GM23338 (cell line): ENCODE measurements at regions not wholly inside any gene's neighbourhood (a gene's known extent, or its start where the extent isn't known, plus 50 kb on each side); places are given as distances from the start of the nearest gene placed in this dataset.
A peak's percentile ranks its signal among the peaks of the same experiment; 100 is the strongest.

ENCODE experiments used
- ATAC-seq: fragments of 200-7000 bp; cut with Tn5 transposase; 3 replicates; pipeline ENCODE4 v1.9.1; 2020
- DNase-seq: peaks from one replicate; pipeline ENCODE4 v3.0.0-alpha.2; 2015; ENCODE audit warnings: low spot score
- H2AFZ ChIP-seq: fragments of 200-600 bp; sonication (generic); 2 replicates; pipeline ENCODE4 v1.8.0; 2016; ENCODE audit warnings: antibody characterized with exemption, mild to moderate bottlenecking, moderate library complexity
- H3F3A ChIP-seq: fragments of 200-600 bp; sonication (generic); replicated peaks from 2 replicates; pipeline ENCODE4 v1.8.0; 2017; ENCODE audit warnings: antibody characterized with exemption, mixed run types, low read depth
- H3K27ac ChIP-seq: fragments of 200-600 bp; sonication (generic); 2 replicates; pipeline ENCODE4 v1.6.1; 2016; ENCODE audit warnings: low read depth
- H3K27me3 ChIP-seq: fragments of 200-600 bp; sonication (generic); 2 replicates; pipeline ENCODE4 v1.8.0; 2016; ENCODE audit warnings: mild to moderate bottlenecking, mixed run types, moderate library complexity; ENCODE audit not compliant: insufficient read depth
- H3K36me3 ChIP-seq: fragments of 200-600 bp; sonication (generic); 2 replicates; pipeline ENCODE4 v1.8.0; 2016; ENCODE audit warnings: mild to moderate bottlenecking; ENCODE audit not compliant: insufficient read depth
- H3K4me1 ChIP-seq: fragments of 200-600 bp; sonication (generic); 2 replicates; pipeline ENCODE4 v1.8.0; 2016; ENCODE audit warnings: mild to moderate bottlenecking, moderate library complexity; ENCODE audit not compliant: insufficient read depth
- H3K4me2 ChIP-seq: fragments of 200-600 bp; sonication (generic); 2 replicates; pipeline ENCODE4 v1.7.1; 2017; ENCODE audit warnings: mixed run types
- H3K4me3 ChIP-seq: fragments of 200-600 bp; sonication (generic); 2 replicates; pipeline ENCODE4 v1.6.1; 2016; ENCODE audit warnings: mixed run types
- H3K79me2 ChIP-seq: fragments of 200-600 bp; sonication (generic); replicated peaks from 2 replicates; pipeline ENCODE4 v1.8.0; 2017; ENCODE audit warnings: mild to moderate bottlenecking; ENCODE audit not compliant: insufficient read depth
- H3K9me2 ChIP-seq: fragments of 200-600 bp; sonication (generic); 2 replicates; pipeline ENCODE4 v1.8.0; 2017; ENCODE audit not compliant: insufficient read depth
- H4K20me1 ChIP-seq: fragments of 200-600 bp; sonication (generic); replicated peaks from 2 replicates; pipeline ENCODE4 v1.8.0; 2017; ENCODE audit warnings: mild to moderate bottlenecking; ENCODE audit not compliant: insufficient read depth
- H3K27ac Mint-ChIP-seq: 2 replicates; pipeline ENCODE4 v1.8.0; 2020; ENCODE audit warnings: inconsistent platforms, mild to moderate bottlenecking, moderate library complexity, mixed read lengths
- H3K27me3 Mint-ChIP-seq: 3 replicates; pipeline ENCODE4 v1.8.0; 2022; ENCODE audit warnings: low read depth, mild to moderate bottlenecking, moderate library complexity, mixed read lengths, inconsistent platforms; ENCODE audit not compliant: insufficient read depth, poor library complexity
- H3K36me3 Mint-ChIP-seq: 3 replicates; pipeline ENCODE4 v1.8.0; 2021; ENCODE audit warnings: low read depth, mild to moderate bottlenecking, inconsistent platforms, moderate library complexity, mixed read lengths
- H3K4me1 Mint-ChIP-seq: 3 replicates; pipeline ENCODE4 v1.8.0; 2020; ENCODE audit warnings: mild to moderate bottlenecking, inconsistent platforms, mixed read lengths
- H3K4me3 Mint-ChIP-seq: 3 replicates; pipeline ENCODE4 v1.8.0; 2021; ENCODE audit warnings: moderate library complexity, mild to moderate bottlenecking, inconsistent platforms, mixed read lengths
- H3K9me3 Mint-ChIP-seq: 3 replicates; pipeline ENCODE4 v1.8.0; 2020; ENCODE audit warnings: moderate library complexity, mild to moderate bottlenecking, inconsistent platforms, mixed read lengths
- CREB1 ChIP-seq: fragments of 250-450 bp; sonication (Bioruptor Pico); IDR thresholded peaks from 2 replicates; pipeline ENCODE4 v1.5.0; 2020; ENCODE audit warnings: low read depth, mild to moderate bottlenecking, moderate library complexity
- EZH2 ChIP-seq: fragments of 200-600 bp; sonication (generic); IDR thresholded peaks from one replicate; pipeline ENCODE4 v1.8.0; 2017; ENCODE audit warnings: antibody characterized with exemption, mild to moderate bottlenecking, low read depth; ENCODE audit not compliant: unreplicated experiment
- EZH2phosphoT487 ChIP-seq: fragments of 200-600 bp; sonication (generic); IDR thresholded peaks from one replicate; pipeline ENCODE4 v1.8.1; 2018; ENCODE audit warnings: antibody characterized with exemption; ENCODE audit not compliant: unreplicated experiment
- JUNB ChIP-seq: IDR thresholded peaks from one replicate; pipeline ENCODE4 v1.6.1; 2016; ENCODE audit warnings: antibody characterized with exemption; ENCODE audit not compliant: unreplicated experiment
- NANOG ChIP-seq: IDR thresholded peaks from 2 replicates; pipeline ENCODE4 v1.6.1; 2016; ENCODE audit warnings: antibody characterized with exemption, borderline replicate concordance
- POLR2AphosphoS5 ChIP-seq: IDR thresholded peaks from 2 replicates; pipeline ENCODE4 v1.6.1; 2016; ENCODE audit warnings: antibody characterized with exemption, low read depth
- STAT1 ChIP-seq: IDR thresholded peaks from one replicate; pipeline ENCODE4 v1.6.1; 2016; ENCODE audit warnings: antibody characterized with exemption; ENCODE audit not compliant: unreplicated experiment
- ZNF114 ChIP-seq: fragments of 250-450 bp; sonication (Bioruptor Pico); IDR thresholded peaks from 2 replicates; pipeline ENCODE4 v1.5.0; 2020; ENCODE audit warnings: mild to moderate bottlenecking, moderate library complexity
- ZNF331 ChIP-seq: fragments of 250-450 bp; sonication (Bioruptor Pico); IDR thresholded peaks from 2 replicates; pipeline ENCODE4 v1.5.0; 2020; ENCODE audit warnings: low read depth, mild to moderate bottlenecking, moderate library complexity
- ZNF462 ChIP-seq: fragments of 250-450 bp; sonication (Bioruptor Pico); IDR thresholded peaks from 2 replicates; pipeline ENCODE4 v1.5.0; 2020; ENCODE audit warnings: mild to moderate bottlenecking, moderate library complexity
- TF ChIP-seq, protein P1 (sequence below): IDR thresholded peaks from one replicate; pipeline ENCODE4 v1.6.1; 2018; ENCODE audit warnings: antibody characterized with exemption; ENCODE audit not compliant: unreplicated experiment
- TF ChIP-seq, protein P2 (sequence below): IDR thresholded peaks from 2 replicates; pipeline ENCODE4 v1.6.1; 2016; ENCODE audit warnings: antibody characterized with exemption
- TF ChIP-seq, protein P3 (sequence below), 2 experiments: fragments of 200-600 bp in 1 of 2; sonication (generic) in 1 of 2; conservative IDR thresholded peaks; 2 replicates each; pipeline versions ENCODE4 v1.5.1 to v1.6.1; 2016 to 2017; ENCODE audit warnings: antibody characterized with exemption in 2 of 2, low read depth in 2 of 2, mild to moderate bottlenecking in 2 of 2, moderate library complexity in 1 of 2

DNA sequence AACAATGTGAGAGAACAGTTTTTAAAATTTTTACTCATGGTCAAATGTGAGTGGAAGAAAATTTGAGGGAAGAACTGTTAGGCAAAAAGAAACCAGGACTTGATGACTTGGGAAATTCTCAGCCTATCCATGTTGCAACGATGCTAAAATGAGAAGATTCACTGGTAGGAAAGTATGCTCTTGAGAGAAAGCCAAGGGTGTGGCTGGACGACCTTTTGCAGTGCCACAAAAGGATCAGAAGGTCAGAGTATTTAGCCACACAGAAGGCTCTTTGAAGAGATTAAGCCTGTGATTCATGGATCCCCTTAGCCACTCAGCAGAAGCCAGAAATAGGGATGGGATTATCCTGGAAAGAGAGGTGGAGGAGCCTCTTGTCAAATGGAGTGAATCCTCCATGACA lies 336.8 kb downstream of the LRIG3 start (continued):
- no peak for TF ChIP-seq EZH2phosphoT487

DNA sequence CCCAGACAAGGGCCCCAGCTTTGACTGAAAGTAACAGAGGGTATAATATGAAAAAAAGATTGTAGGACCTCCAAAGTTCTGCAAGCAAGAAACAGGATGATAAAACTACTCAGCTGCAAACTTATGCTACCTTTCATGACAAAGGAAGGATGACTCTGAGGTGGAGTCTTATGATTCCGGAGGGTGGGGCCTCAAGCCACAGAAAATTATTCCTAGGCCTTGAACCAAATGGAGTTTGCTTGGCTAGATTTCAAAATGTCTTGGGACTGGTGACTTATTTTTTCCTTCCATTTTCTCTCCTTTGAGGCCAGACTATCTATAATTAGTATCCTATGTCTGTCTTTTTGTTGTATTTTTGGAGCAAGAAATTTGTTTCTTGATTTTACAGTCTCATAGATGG lies 336.4 kb downstream of the LRIG3 start:
- H3K36me3 Mint-ChIP-seq, result no peaks in the 10 kb centered on the region
- ATAC-seq (no peak), DNase-seq (no peak)
- peaks cover 2% of the 10 kb centered on the region for H3K27me3 Mint-ChIP-seq
- H3K9me3 Mint-ChIP-seq, result no peaks in the 10 kb centered on the region
- Histone ChIP-seq H3K79me2 (no peaks in the 10 kb centered on the region), H3K36me3 (no peaks in the 10 kb centered on the region), H3K4me3 (no peak overlapping the region), H3K9me2 (0 out of 2 replicates have a peak, but pooled peaks cover 6% of the 10 kb centered on the region), H3F3A (no peaks in the 10 kb centered on the region), H3K27me3 (no peaks in the 10 kb centered on the region), H2AFZ (peak overlapping the region; percentile 28; the same call in 1 of the 2 replicates), H4K20me1 (no peaks in the 10 kb centered on the region), H3K27ac (no peak overlapping the region), H3K4me2 (no peak overlapping the region), H3K4me1 (no peaks in the 10 kb centered on the region)
- TF ChIP-seq, protein P1, sequence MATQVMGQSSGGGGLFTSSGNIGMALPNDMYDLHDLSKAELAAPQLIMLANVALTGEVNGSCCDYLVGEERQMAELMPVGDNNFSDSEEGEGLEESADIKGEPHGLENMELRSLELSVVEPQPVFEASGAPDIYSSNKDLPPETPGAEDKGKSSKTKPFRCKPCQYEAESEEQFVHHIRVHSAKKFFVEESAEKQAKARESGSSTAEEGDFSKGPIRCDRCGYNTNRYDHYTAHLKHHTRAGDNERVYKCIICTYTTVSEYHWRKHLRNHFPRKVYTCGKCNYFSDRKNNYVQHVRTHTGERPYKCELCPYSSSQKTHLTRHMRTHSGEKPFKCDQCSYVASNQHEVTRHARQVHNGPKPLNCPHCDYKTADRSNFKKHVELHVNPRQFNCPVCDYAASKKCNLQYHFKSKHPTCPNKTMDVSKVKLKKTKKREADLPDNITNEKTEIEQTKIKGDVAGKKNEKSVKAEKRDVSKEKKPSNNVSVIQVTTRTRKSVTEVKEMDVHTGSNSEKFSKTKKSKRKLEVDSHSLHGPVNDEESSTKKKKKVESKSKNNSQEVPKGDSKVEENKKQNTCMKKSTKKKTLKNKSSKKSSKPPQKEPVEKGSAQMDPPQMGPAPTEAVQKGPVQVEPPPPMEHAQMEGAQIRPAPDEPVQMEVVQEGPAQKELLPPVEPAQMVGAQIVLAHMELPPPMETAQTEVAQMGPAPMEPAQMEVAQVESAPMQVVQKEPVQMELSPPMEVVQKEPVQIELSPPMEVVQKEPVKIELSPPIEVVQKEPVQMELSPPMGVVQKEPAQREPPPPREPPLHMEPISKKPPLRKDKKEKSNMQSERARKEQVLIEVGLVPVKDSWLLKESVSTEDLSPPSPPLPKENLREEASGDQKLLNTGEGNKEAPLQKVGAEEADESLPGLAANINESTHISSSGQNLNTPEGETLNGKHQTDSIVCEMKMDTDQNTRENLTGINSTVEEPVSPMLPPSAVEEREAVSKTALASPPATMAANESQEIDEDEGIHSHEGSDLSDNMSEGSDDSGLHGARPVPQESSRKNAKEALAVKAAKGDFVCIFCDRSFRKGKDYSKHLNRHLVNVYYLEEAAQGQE, result no peak
- TF ChIP-seq POLR2AphosphoS5 (no peak), EZH2phosphoT487 (no peak), ZNF462 (CRISPR knock-in tag) (no peak), ZNF114 (CRISPR knock-in tag) (no peak), JUNB (no peak), EZH2 (no peak), CREB1 (CRISPR knock-in tag) (no peak), NANOG (no peak), STAT1 (no peak), ZNF331 (CRISPR knock-in tag) (no peak)
- TF ChIP-seq, protein P2, sequence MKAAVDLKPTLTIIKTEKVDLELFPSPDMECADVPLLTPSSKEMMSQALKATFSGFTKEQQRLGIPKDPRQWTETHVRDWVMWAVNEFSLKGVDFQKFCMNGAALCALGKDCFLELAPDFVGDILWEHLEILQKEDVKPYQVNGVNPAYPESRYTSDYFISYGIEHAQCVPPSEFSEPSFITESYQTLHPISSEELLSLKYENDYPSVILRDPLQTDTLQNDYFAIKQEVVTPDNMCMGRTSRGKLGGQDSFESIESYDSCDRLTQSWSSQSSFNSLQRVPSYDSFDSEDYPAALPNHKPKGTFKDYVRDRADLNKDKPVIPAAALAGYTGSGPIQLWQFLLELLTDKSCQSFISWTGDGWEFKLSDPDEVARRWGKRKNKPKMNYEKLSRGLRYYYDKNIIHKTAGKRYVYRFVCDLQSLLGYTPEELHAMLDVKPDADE, result no peak
- TF ChIP-seq, protein P3, sequence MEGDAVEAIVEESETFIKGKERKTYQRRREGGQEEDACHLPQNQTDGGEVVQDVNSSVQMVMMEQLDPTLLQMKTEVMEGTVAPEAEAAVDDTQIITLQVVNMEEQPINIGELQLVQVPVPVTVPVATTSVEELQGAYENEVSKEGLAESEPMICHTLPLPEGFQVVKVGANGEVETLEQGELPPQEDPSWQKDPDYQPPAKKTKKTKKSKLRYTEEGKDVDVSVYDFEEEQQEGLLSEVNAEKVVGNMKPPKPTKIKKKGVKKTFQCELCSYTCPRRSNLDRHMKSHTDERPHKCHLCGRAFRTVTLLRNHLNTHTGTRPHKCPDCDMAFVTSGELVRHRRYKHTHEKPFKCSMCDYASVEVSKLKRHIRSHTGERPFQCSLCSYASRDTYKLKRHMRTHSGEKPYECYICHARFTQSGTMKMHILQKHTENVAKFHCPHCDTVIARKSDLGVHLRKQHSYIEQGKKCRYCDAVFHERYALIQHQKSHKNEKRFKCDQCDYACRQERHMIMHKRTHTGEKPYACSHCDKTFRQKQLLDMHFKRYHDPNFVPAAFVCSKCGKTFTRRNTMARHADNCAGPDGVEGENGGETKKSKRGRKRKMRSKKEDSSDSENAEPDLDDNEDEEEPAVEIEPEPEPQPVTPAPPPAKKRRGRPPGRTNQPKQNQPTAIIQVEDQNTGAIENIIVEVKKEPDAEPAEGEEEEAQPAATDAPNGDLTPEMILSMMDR (conservative IDR thresholded peaks at IDR 0.05; ENCODE audit: low read depth in 2 of 2), result no peak
- no peak overlapping the region for H3K27ac Mint-ChIP-seq
- H3K4me3 Mint-ChIP-seq, result no peak overlapping the region
- no peaks in the 10 kb centered on the region for H3K4me1 Mint-ChIP-seq
